HG03060 (cell line): ENCODE measurements at regions not wholly inside any gene's neighbourhood (a gene's known extent, or its start where the extent isn't known, plus 50 kb on each side); places are given as distances from the start of the nearest gene placed in this dataset.

Experiments used
- ATAC-seq: cut with Tn5 transposase; IDR thresholded peaks from one replicate; pipeline ENCODE4 v1.9.1; 2021; ENCODE audit warnings: low read depth, moderate number of reproducible peaks; ENCODE audit not compliant: unreplicated experiment

- no peak for ATAC-seq
Measured at GRCh38 chr2:65494078-65494477, 61.7 kb upstream of the SPRED2 start.

- no peak for ATAC-seq
Measured at GRCh38 chr2:65491381-65491905, 59.0 kb upstream of the SPRED2 start.

- ATAC-seq: no peak
Measured at GRCh38 chr2:65490222-65490621, 57.8 kb upstream of the SPRED2 start.

- ATAC-seq: no peak
Measured at GRCh38 chr2:65489269-65489668, 56.9 kb upstream of the SPRED2 start.

GRCh38 chr2:65488527-65488926 lies 56.1 kb upstream of the SPRED2 start:
- ATAC-seq: no peak

GRCh38 chr2:65487404-65487803 lies 55.0 kb upstream of the SPRED2 start:
- no peak for ATAC-seq

GRCh38 chr2:65486802-65487201 lies 54.4 kb upstream of the SPRED2 start:
- no peak for ATAC-seq

- ATAC-seq: no peak
Measured at GRCh38 chr2:65486282-65486681, 53.9 kb upstream of the SPRED2 start.

GRCh38 chr2:65485839-65486238 lies 53.4 kb upstream of the SPRED2 start:
- no peak for ATAC-seq

GRCh38 chr2:65483763-65484162 lies 51.4 kb upstream of the SPRED2 start:
- ATAC-seq: no peak

GRCh38 chr2:65482971-65483370 lies 50.6 kb upstream of the SPRED2 start:
- no peak for ATAC-seq
